GM19468 (cell line): ENCODE measurements at regions not wholly inside any gene's neighbourhood (a gene's known extent, or its start where the extent isn't known, plus 50 kb on each side); places are given as distances from the start of the nearest gene placed in this dataset.

Source experiments
- ATAC-seq: cut with Tn5 transposase; IDR thresholded peaks from one replicate; pipeline ENCODE4 v1.9.1; 2021; ENCODE audit warnings: mild to moderate bottlenecking, moderate library complexity, moderate number of reproducible peaks; ENCODE audit not compliant: unreplicated experiment; ENCODE audit errors: extremely low read depth

DNA sequence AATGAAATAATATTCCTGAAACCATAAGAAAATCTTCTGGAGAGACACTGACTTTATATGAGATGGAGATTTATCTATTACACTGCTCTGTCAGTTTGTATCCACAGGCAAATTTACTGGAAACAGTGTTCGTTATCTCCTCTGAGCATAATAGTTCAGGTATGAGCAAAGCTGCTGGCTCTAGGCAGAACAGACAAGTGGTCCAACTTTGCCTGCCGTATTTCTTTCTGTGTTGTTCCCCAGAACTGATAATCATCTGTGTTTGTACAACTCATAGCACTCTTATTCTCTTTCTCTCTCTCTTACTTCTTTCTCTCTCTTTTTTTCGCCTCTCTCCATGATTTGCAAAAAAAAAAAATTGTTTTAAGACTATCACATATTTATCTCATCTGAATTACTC is 623.8 kb upstream of the CHORDC1 start:
- no peak for ATAC-seq

DNA sequence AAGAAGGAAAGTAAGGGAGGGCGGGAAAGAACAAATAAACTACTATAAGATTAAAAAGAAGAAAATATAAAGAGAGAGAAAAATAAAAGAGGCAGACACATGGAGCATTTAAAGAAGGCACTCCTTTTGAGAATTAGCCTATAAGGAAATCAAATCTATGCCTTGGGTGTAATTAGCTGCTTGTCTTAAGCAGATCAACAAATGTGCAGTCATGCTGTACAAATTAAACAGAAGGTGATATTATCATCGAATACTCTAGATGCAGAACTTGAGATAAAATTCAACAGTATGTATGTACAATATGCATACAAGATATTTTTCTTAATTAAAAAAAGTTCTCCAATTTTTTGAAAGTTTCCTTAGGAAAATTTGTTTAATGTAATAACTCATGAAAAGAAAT is 623.0 kb upstream of the CHORDC1 start:
- ATAC-seq = no peak

- no peak for ATAC-seq
Measured at GRCh38 chr11:90845126-90845525, 622.3 kb upstream of the CHORDC1 start.

DNA sequence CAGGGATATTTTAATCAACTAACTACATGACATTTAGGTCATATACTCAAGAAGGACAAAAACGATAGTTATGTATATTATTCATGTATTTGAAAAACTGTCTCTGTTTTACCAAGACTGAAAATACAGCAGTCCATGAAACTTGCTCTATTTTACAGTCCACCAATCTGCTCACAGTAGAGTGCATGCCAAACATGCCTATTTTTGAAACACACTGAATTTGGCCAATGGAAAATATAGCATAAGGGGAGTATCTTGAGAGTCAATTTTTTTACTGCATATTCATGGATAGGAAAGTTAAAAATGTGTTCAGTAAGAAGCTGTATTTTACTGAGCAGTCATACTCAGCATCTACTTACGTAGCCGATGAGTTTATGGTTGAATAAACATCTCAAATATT is 621.2 kb upstream of the CHORDC1 start:
- no peak for ATAC-seq

GRCh38 chr11:90842681-90843080 is 619.8 kb upstream of the CHORDC1 start:
- ATAC-seq = no peak

DNA sequence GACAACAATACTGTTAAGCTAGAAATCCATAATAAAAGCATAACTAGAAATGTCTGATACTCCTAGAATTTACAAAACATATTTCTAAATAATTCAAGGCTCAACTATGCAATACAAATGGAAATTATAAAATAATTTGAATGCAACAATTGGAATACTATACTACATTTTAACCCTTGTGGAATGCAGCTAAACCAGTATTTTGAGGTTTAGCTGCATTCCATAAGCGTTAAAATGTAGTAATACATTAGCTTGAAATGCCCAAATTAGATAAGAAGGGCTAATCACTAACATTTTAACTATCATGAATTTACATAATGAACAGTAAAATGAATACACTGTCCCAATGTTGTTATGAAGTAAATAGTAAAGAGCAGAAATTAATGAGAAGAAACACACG is 617.2 kb upstream of the CHORDC1 start:
- no peak for ATAC-seq

DNA sequence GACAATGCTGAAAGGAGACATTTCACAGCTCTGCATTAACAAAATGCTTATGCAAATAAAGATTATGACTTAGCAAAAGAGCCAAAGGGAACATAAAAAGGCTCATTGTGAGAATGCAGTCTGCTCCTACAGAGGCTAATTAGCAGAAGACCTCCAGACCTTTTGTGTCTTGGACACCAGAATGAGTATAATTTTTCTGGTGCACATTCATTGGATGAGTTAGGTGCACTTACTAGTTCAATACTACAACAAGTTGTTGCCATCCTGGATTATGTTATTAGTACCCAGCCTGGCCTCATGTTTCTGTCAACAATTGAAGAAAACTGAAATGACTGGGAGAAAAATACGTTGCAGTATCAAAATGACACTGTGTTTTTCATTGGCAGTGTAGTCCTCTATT is 613.2 kb upstream of the CHORDC1 start:
- no peak for ATAC-seq

GRCh38 chr11:90823446-90823845 is 600.6 kb upstream of the CHORDC1 start:
- no peak for ATAC-seq

GRCh38 chr11:90822996-90823395 is 600.1 kb upstream of the CHORDC1 start:
- ATAC-seq = no peak

GRCh38 chr11:90818196-90818745 is 595.4 kb upstream of the CHORDC1 start:
- no peak for ATAC-seq

GRCh38 chr11:90809581-90809980 is 586.7 kb upstream of the CHORDC1 start:
- ATAC-seq = no peak

GRCh38 chr11:90805172-90805571 is 582.3 kb upstream of the CHORDC1 start:
- ATAC-seq = no peak

DNA sequence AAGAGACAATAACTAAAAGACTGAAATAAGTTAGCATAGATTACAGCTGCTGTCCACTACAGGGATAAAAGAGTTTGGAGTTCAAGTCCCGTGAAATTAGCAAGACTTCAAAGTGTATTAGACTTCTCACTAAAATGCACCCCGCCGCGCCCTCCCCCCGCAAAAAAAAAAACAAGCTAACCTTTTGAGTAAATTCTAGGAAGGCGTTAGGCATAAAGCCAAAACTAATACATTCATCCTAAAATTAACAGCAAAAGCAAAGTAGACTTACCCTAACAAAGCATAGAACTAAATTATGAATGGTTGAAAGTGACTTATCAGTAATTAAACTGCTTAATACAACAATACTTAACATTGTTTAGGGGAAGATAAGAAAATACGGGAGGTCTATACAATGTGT is 581.0 kb upstream of the CHORDC1 start:
- no peak for ATAC-seq

- ATAC-seq = no peak
Measured at GRCh38 chr11:90803366-90803765, 580.5 kb upstream of the CHORDC1 start.

GRCh38 chr11:90798769-90799168 is 575.9 kb upstream of the CHORDC1 start:
- ATAC-seq = no peak

GRCh38 chr11:90795746-90796145 is 572.9 kb upstream of the CHORDC1 start:
- no peak for ATAC-seq

GRCh38 chr11:90788961-90789360 is 566.1 kb upstream of the CHORDC1 start:
- ATAC-seq = no peak

DNA sequence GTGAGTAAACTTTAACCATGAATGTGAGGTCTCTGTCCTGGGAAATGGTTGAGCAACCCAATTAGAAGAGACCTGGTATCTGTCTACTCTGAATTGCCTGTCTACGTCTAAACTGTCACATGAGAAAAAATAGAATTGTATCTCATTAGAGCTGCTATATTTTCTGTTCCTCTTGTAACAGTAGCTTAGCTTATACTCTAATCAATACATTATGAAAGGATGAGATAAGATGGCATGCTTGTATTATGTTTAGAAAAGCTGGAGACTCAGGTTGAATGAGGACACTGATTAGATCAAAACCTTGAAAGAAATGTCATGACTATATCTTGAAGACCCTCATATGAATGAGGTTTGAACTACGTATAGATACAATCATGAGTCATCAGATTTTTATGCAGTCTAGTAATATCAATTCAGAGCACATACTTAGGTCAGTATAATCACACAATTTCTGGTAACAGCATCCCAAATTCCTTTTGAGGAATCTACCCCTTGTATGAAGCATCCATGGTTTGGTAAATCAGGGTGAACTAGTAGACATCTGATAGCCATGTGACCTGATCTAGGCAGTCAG is 561.5 kb upstream of the CHORDC1 start:
- ATAC-seq = no peak

GRCh38 chr11:90783111-90783510 is 560.3 kb upstream of the CHORDC1 start:
- no peak for ATAC-seq

- ATAC-seq = no peak
Measured at GRCh38 chr11:90779098-90779497, 556.2 kb upstream of the CHORDC1 start.

DNA sequence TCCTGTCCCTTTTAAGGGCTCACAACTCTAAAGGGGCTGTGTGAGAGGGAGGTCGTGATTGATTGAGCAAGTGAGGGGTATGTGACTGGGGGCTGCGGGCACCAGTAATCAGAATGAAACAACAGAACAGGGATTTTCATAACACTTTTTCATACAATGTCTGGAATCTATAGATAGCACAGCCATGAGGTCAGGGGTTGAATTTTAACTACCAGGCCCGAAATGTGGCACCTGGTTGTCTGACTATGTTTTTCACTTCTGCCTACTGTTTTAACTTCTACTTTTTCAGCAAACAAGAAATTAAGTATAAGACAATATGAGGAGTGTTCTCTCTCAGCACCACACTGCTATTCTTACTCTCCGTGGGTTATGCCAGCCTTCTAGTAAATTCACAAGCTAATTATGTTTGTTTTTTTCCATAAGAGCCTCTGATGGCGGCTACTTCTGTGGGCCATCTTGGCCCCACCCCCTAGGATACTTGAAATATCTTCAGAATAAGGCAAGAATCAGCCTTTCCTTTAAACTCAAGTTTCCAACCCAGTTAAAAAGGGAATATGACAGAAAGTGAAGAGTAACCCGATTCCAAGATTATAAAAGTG is 552.8 kb upstream of the CHORDC1 start:
- peak; percentile 30 for ATAC-seq
